Keratinocyte (primary cell): ENCODE measurements at regions not wholly inside any gene's neighbourhood (a gene's known extent, or its start where the extent isn't known, plus 50 kb on each side); places are given as distances from the start of the nearest gene placed in this dataset.

Experiments
- EZH2 ChIP-seq: IDR thresholded peaks from one replicate; pipeline ENCODE4 v1.6.1; 2012; ENCODE audit warnings: inconsistent platforms, mild to moderate bottlenecking, low read length, moderate library complexity
- TF ChIP-seq, protein P1 (sequence below), 3 experiments: IDR thresholded peaks in 1 of 3; conservative IDR thresholded peaks in 1 of 3; optimal IDR thresholded peaks in 1 of 3; 2 replicates in 2 of 3; 3 replicates in 1 of 3; pipeline versions ENCODE3 to v1.5.1; 2011; ENCODE audit warnings: low read length in 3 of 3, mild to moderate bottlenecking in 3 of 3, moderate library complexity in 2 of 3, control low read depth in 1 of 3, inconsistent platforms in 1 of 3; ENCODE audit not compliant: insufficient read depth in 2 of 3; ENCODE audit errors: extremely low read depth in 1 of 3

- TF ChIP-seq, protein P1, sequence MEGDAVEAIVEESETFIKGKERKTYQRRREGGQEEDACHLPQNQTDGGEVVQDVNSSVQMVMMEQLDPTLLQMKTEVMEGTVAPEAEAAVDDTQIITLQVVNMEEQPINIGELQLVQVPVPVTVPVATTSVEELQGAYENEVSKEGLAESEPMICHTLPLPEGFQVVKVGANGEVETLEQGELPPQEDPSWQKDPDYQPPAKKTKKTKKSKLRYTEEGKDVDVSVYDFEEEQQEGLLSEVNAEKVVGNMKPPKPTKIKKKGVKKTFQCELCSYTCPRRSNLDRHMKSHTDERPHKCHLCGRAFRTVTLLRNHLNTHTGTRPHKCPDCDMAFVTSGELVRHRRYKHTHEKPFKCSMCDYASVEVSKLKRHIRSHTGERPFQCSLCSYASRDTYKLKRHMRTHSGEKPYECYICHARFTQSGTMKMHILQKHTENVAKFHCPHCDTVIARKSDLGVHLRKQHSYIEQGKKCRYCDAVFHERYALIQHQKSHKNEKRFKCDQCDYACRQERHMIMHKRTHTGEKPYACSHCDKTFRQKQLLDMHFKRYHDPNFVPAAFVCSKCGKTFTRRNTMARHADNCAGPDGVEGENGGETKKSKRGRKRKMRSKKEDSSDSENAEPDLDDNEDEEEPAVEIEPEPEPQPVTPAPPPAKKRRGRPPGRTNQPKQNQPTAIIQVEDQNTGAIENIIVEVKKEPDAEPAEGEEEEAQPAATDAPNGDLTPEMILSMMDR (optimal IDR thresholded peaks at IDR 0.05 in 1 of 3, IDR thresholded peaks at IDR 0.05 in 1 of 3, conservative IDR thresholded peaks at IDR 0.05 in 1 of 3; ENCODE audit: extremely low read depth in 1 of 3, insufficient read depth in 2 of 3, low read length in 3 of 3), result no peak
- TF ChIP-seq EZH2, result no peak
Measured at GRCh38 chr21:38970765-38971164, 165.0 kb downstream of the ETS2 start.
